NOMO-1 treated with dmso at 0.1 percent for 144 hours (cell line): ENCODE measurements at regions not wholly inside any gene's neighbourhood (a gene's known extent, or its start where the extent isn't known, plus 50 kb on each side); places are given as distances from the start of the nearest gene placed in this dataset.

Experiments used
- DNase-seq: peaks from one replicate; lab custom pipeline; 2025; ENCODE audit not compliant: unreplicated experiment; lab: John Stamatoyannopoulos, UW

- no peak for DNase-seq
Observed at GRCh38 chr12:24424376-24424775, 474.9 kb upstream of the SOX5 start.

- DNase-seq, result no peak
Observed at GRCh38 chr12:24423611-24424010, 474.1 kb upstream of the SOX5 start.

GRCh38 chr12:24421759-24422158, 472.3 kb upstream of the SOX5 start:
- DNase-seq, result no peak

- DNase-seq, result no peak
Observed at GRCh38 chr12:24418157-24418556, 468.7 kb upstream of the SOX5 start.

- no peak for DNase-seq
Observed at GRCh38 chr12:24416423-24417109, 467.1 kb upstream of the SOX5 start.

GRCh38 chr12:24415934-24416333, 466.5 kb upstream of the SOX5 start:
- no peak for DNase-seq

- no peak for DNase-seq
Observed at GRCh38 chr12:24414480-24414879, 465.0 kb upstream of the SOX5 start.

GRCh38 chr12:24411948-24412347, 462.5 kb upstream of the SOX5 start:
- no peak for DNase-seq

- no peak for DNase-seq
Observed at GRCh38 chr12:24409868-24410267, 460.4 kb upstream of the SOX5 start.

- DNase-seq, result no peak
Observed at GRCh38 chr12:24408305-24408704, 458.8 kb upstream of the SOX5 start.

GRCh38 chr12:24407884-24408283, 458.4 kb upstream of the SOX5 start:
- DNase-seq, result no peak

- no peak for DNase-seq
Observed at GRCh38 chr12:24404086-24404815, 454.8 kb upstream of the SOX5 start.

- DNase-seq, result no peak
Observed at GRCh38 chr12:24400533-24400932, 451.1 kb upstream of the SOX5 start.

GRCh38 chr12:24398605-24399004, 449.1 kb upstream of the SOX5 start:
- DNase-seq, result no peak

- no peak for DNase-seq
Observed at GRCh38 chr12:24396224-24396623, 446.8 kb upstream of the SOX5 start.

GRCh38 chr12:24394246-24394645, 444.8 kb upstream of the SOX5 start:
- no peak for DNase-seq

- DNase-seq, result no peak
Observed at GRCh38 chr12:24393071-24393470, 443.6 kb upstream of the SOX5 start.

GRCh38 chr12:24389394-24389793, 439.9 kb upstream of the SOX5 start:
- DNase-seq, result no peak

- DNase-seq, result no peak
Observed at GRCh38 chr12:24387381-24387780, 437.9 kb upstream of the SOX5 start.

GRCh38 chr12:24386836-24387235, 437.4 kb upstream of the SOX5 start:
- no peak for DNase-seq

- DNase-seq, result no peak
Observed at GRCh38 chr12:24381790-24382189, 432.3 kb upstream of the SOX5 start.

- no peak for DNase-seq
Observed at GRCh38 chr12:24379861-24380521, 430.5 kb upstream of the SOX5 start.
